Activated CD4-positive, alpha-beta memory T cell treated with anti-CD3 and anti-CD28 coated beads, Interleukin-2, amount 10 ng/mL, durations not matched to agents 7 days and 5 days (primary cell): ENCODE measurements at regions not wholly inside any gene's neighbourhood (a gene's known extent, or its start where the extent isn't known, plus 50 kb on each side); places are given as distances from the start of the nearest gene placed in this dataset.
"Not testable (repeated sequence)": the region's sequence is repeated elsewhere in the genome, so short reads cannot be mapped to it uniquely, and the experiment has no call there.

Source experiments
- CTCF ChIA-PET: fragments of 350-600 bp; sonication (Branson Sonifier 250); formaldehyde crosslinking; loops from one replicate; lab custom pipeline; 2021; ENCODE audit warnings: antibody characterized with exemption, inconsistent platforms; lab: Charles Lee
- POLR2A ChIA-PET: fragments of 350-600 bp; sonication (Branson Sonifier 250); formaldehyde crosslinking; loops from one replicate; lab custom pipeline; 2021; ENCODE audit warnings: antibody characterized with exemption; lab: Charles Lee
- DNase-seq: peaks from one replicate; pipeline ENCODE4 v3.0.0-alpha.2; 2020
- H3K27ac Mint-ChIP-seq: one replicate; pipeline ENCODE4 v1.8.0; 2021; ENCODE audit warnings: mild to moderate bottlenecking, mixed read lengths
- H3K27me3 Mint-ChIP-seq: one replicate; pipeline ENCODE4 v1.8.0; 2021; ENCODE audit warnings: mixed read lengths
- H3K36me3 Mint-ChIP-seq: one replicate; pipeline ENCODE4 v1.8.0; 2021; ENCODE audit warnings: low read depth, mixed read lengths
- H3K4me1 Mint-ChIP-seq: one replicate; pipeline ENCODE4 v1.8.0; 2021; ENCODE audit warnings: mixed read lengths
- H3K4me3 Mint-ChIP-seq: one replicate; pipeline ENCODE4 v1.8.0; 2021; ENCODE audit warnings: mild to moderate bottlenecking, mixed read lengths
- H3K9me3 Mint-ChIP-seq: one replicate; pipeline ENCODE4 v1.8.0; 2021; ENCODE audit warnings: mixed read lengths

DNA sequence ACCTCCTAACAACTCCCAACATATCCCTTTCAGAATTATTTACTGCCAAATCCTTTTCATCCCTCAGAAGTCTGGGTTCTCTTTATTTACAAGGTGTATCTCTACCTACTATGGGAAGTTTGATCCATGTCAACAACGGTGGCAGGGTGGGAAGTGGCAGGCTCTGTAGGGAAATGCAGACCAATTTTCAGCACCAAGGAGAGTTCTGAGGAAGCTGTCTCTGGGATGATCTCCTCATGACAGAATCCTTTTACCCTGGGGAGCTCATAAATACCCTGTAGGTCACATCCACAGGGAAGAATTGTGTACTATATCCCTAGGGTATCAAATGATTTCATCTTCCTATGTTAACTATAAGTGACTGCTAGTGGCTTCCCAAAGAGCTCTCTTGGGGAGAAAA lies 107.8 kb upstream of the NEK6 start:
- ChIA-PET POLR2A (no interaction called here), CTCF (no interaction called here)
- Mint-ChIP-seq H3K4me3 (no peak overlapping the region), H3K4me1 (peaks cover 9% of the 10 kb centered on the region), H3K27me3 (peaks cover 30% of the 10 kb centered on the region), H3K9me3 (peaks cover 6% of the 10 kb centered on the region), H3K27ac (no peak overlapping the region), H3K36me3 (no peaks in the 10 kb centered on the region)
- DNase-seq = no peak

DNA sequence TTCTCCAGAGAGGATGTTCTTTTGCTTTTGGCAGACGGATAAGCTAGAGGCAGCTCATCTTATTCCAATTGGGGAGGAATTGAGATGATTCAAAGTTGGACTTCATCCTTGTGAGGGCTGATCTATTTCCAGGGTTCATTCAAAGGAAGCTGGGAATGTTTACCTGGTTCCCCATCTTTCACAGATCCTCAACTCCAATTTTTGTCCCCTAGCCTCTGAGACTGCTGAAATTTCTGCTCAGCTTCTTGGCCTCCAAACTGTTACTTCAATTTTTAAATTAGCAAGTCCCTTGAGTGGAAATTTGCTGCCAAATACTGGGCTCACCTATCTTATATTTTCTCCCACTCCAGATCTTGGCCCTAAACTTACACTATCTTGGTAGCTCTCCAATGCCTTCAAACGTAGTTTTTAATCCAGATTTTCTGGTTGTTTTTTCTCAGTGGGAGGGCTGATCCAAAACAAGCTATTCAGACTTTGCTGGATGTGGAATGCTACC lies 93.9 kb upstream of the NEK6 start:
- Mint-ChIP-seq H3K4me1 (no peaks in the 10 kb centered on the region), H3K9me3 (peaks cover 9% of the 10 kb centered on the region), H3K27me3 (peaks cover 34% of the 10 kb centered on the region), H3K27ac (no peak overlapping the region), H3K36me3 (peaks cover 5% of the 10 kb centered on the region), H3K4me3 (no peak overlapping the region)
- POLR2A ChIA-PET = interaction anchor here (0.6 to 1.4 kb wide), 2 partner anchors 9 to 18 kb away, joined by 3 to 4 read pairs; no protein-coding TSS in a partner anchor
- CTCF ChIA-PET = interaction anchor here (1.3 to 1.5 kb wide), 2 partner anchors 8 to 37 kb away, joined by 3 to 4 read pairs; no protein-coding TSS in a partner anchor
- no peak for DNase-seq

DNA sequence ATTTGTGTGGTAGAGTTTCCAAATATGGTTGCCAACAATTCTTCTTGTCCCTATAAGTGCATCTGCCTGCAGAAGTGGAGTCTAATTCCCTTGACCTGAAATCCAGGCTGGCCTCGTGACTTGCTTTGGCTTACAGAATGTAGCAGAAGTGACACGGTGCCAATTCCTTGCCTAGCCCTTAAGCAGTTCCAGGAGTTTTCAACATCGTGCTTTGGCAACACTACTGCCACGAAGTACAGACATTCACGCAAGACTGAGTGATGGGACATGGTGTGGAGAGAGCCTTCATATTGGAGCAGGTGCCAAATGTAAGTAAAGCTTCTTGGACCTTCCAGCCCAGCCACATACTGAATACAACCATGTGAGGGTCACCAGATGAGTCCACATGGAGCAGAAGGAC lies 92.9 kb upstream of the NEK6 start:
- no peaks in the 10 kb centered on the region for H3K4me1 Mint-ChIP-seq
- ChIA-PET POLR2A (no interaction called here), CTCF (no interaction called here)
- H3K9me3 Mint-ChIP-seq = peaks cover 9% of the 10 kb centered on the region
- no peak overlapping the region for H3K4me3 Mint-ChIP-seq
- H3K27me3 Mint-ChIP-seq = peaks cover 38% of the 10 kb centered on the region
- H3K36me3 Mint-ChIP-seq = peaks cover 5% of the 10 kb centered on the region
- H3K27ac Mint-ChIP-seq = no peak overlapping the region
- DNase-seq = no peak

DNA sequence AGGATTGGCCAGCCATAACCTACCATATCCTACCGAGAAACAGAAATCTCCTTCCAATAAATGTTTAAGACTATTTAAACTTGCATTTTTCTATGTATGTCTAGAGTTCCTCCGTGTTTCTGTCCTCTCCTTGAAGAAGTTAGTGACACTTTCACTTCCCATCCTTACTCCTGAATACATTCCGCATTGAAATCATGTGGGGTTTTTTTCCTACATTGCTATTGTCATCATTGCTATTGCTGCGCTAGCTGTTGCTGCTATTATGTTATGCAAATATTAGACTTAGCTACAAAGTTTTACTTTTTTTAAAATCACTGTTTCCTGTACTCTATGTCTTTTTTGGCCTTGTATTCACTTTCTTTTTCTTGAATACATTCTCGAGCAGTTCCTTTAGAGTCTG lies 83.3 kb upstream of the NEK6 start:
- DNase-seq = no peak
- H3K9me3 Mint-ChIP-seq = peaks cover 8% of the 10 kb centered on the region

DNA sequence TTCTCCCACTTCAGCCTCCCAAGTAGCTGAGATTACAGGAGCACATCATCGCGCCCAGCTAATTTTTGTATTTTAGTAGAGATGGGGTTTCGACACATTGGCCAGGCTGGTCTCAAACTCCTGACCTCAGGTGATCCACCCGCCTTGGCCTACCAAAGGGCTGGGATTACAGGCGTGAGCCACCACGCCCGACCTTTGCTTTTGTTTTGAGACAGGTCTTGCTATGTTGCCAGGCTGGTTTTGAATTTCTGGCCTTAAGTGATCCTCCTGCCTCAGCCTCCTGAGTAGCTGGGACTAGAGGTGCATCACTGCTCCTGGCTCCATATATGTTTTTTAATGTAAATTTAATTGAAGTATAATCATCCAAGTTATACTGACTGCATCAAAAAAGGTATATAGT lies 80.2 kb upstream of the NEK6 start:
- H3K4me3 Mint-ChIP-seq, H3K9me3 Mint-ChIP-seq, H3K27me3 Mint-ChIP-seq, CTCF ChIA-PET, H3K36me3 Mint-ChIP-seq, H3K27ac Mint-ChIP-seq, DNase-seq, POLR2A ChIA-PET: not testable (repeated sequence)
- H3K4me1 Mint-ChIP-seq = peaks cover 16% of the 10 kb centered on the region

More for the DNA sequence above, 83.3 kb upstream of the NEK6 start:
- ChIA-PET CTCF (no interaction called here), POLR2A (no interaction called here)
- peaks cover 35% of the 10 kb centered on the region for H3K4me1 Mint-ChIP-seq
- peaks cover 6% of the 10 kb centered on the region for H3K36me3 Mint-ChIP-seq
- no peak overlapping the region for H3K4me3 Mint-ChIP-seq
- no peak overlapping the region for H3K27ac Mint-ChIP-seq
- peaks cover 4% of the 10 kb centered on the region for H3K27me3 Mint-ChIP-seq

DNA sequence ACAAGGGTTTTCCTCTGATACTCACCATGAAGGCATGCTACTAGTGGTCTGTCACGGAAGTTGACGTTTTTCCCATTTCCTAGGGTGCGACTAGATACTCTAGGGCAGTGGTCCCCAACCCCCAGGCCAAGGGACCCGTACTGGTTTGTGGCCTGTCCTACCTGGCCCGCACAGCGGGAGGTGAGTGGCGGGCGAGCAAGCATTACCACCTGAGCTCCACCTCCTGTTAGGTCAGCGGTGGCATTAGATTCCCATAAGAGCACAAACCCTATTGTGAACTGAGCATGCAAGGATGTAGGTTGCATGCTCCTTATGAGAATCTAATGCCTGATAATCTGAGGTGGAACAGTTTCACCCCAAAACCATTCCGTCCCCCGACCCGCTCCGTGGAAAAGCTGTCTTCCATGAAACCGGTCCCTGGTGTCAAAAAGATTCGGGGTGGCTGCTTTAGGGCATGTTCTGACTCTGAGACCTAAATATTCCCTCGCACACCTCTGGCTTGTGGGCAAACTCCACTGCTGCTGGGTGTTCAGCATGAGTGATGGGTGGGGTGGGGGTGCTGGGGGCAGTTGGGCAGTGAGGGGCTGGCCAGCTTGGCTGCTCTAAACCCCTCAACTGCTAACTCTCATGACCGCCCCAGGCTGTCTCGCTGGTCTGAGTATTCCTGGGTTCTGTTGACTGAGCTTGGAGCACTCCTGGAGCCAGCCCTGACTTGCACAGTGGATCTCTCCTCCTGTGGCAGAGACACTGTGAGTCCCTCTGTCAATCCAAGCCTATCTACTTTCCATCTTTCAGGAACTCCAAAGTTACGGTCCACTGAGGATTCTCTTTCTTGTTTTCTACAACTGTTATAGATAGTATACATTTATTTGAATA lies 78.3 kb upstream of the NEK6 start:
- no peak for DNase-seq
- Mint-ChIP-seq H3K36me3 (no peaks in the 10 kb centered on the region), H3K4me1 (peaks cover under 1% of the 10 kb centered on the region), H3K27me3 (peaks cover 9% of the 10 kb centered on the region), H3K4me3 (no peak overlapping the region), H3K27ac (no peak overlapping the region), H3K9me3 (peaks cover 3% of the 10 kb centered on the region)
- POLR2A ChIA-PET = interaction anchor here (0.9 kb wide), 1 partner anchor 9 kb away, joined by 3 read pairs; no protein-coding TSS in a partner anchor
- CTCF ChIA-PET = no interaction called here

DNA sequence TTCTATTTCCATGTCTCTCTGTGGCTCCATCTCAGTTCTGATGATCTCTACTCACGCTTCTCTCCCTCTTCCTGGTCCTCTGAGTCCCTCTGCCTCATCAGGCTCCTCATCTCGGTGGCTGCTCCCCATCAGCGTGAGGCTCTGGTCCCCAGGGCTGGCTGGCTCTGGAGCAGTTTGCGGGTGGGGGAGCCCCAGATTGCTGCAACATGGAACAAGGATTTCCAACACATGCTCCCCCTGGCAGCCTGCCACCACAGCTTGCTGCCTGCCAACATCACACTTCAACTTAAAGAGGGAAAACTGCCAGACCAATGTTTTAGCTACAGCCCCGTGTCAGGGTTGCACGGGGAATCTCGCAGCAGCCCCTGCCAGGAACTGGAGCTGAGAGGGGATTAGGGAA lies 77.2 kb upstream of the NEK6 start:
- no peaks in the 10 kb centered on the region for H3K4me1 Mint-ChIP-seq
- no peak overlapping the region for H3K4me3 Mint-ChIP-seq
- no peaks in the 10 kb centered on the region for H3K36me3 Mint-ChIP-seq
- peaks cover 3% of the 10 kb centered on the region for H3K9me3 Mint-ChIP-seq
- no peak for DNase-seq
- peaks cover 13% of the 10 kb centered on the region for H3K27me3 Mint-ChIP-seq
- ChIA-PET CTCF (no interaction called here), POLR2A (no interaction called here)
- H3K27ac Mint-ChIP-seq = no peak overlapping the region

DNA sequence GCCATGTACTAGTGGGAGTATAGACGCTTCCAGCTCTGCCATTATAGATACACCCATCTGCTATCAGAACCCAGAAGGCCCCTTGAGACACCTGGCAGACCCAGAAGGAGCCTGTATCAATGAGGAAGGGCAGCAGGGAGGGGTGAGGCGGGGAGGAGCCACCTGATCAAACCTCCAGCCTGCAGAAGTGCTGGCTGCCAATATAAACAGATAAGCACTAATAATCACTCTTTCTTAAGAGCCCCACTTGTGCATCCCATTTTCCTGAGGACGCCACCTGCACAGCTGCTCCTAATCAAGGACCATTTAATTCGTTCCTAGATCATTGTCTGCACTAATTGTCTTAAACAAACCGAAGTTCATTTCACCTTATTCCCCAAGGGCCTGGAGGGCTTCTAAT lies 75.0 kb upstream of the NEK6 start:
- DNase-seq = no peak
- Mint-ChIP-seq H3K9me3 (peaks cover 3% of the 10 kb centered on the region), H3K27me3 (peaks cover 15% of the 10 kb centered on the region), H3K27ac (no peak overlapping the region), H3K4me3 (no peak overlapping the region), H3K4me1 (no peaks in the 10 kb centered on the region), H3K36me3 (no peaks in the 10 kb centered on the region)
- POLR2A ChIA-PET = interaction anchor here (1.0 kb wide), 1 partner anchor 21 kb away, joined by 3 read pairs; no protein-coding TSS in a partner anchor
- CTCF ChIA-PET = no interaction called here

DNA sequence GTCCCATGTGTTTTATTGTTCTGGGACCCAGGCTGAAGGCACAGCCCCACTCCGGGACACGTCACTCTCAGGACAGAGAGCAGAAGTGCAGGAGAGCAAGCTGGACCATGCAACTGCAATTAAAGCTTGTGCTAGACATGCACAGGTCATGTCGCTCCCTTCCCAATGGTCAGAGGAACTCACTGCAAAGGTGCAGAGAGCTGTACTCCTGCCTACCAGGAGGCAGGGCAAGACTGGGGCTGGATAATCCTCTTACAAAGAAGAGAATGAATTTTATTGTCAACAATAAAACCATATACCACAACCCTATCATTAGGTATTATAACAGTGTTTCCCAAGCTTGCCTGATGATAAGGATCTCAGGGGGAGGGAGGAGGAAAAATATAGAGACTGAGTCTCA lies 74.0 kb upstream of the NEK6 start:
- H3K4me3 Mint-ChIP-seq = no peak overlapping the region
- ChIA-PET POLR2A (interaction anchor here (1.0 kb wide), 1 partner anchor 20 kb away, joined by 3 read pairs; no protein-coding TSS in a partner anchor), CTCF (interaction anchor here (0.7 to 2.8 kb wide), 2 partner anchors 15 to 57 kb away, joined by 3 to 9 read pairs; no protein-coding TSS in a partner anchor)
- peaks cover 3% of the 10 kb centered on the region for H3K9me3 Mint-ChIP-seq
- H3K27ac Mint-ChIP-seq = no peak overlapping the region
- H3K36me3 Mint-ChIP-seq = no peaks in the 10 kb centered on the region
- no peaks in the 10 kb centered on the region for H3K4me1 Mint-ChIP-seq
- H3K27me3 Mint-ChIP-seq = peaks cover 15% of the 10 kb centered on the region
- no peak for DNase-seq

DNA sequence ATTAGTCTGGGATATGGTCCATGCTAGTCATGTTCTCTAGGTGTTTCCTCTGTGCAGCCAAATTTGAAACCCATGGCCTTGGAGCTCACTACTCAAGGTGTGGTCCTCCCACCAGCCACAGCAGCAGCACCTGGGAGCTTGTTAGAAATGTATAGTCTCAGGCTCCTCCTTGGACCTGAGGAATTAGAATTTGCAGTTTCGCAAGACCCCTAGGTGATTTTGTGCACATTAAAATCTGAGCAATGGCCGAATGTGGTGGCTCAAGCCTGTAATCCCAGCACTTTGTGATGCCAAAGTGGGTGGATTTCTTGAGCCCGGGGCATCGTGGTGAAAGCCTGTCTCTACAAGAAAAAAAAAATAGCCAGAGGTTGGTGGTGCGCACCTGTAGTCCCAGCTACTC lies 72.3 kb upstream of the NEK6 start:
- no peak for DNase-seq
- ChIA-PET CTCF (interaction anchor here (1.2 to 2.8 kb wide), 3 partner anchors 17 to 59 kb away, joined by 3 to 9 read pairs (median 3); no protein-coding TSS in a partner anchor), POLR2A (interaction anchor here (1.2 kb wide), 1 partner anchor 75 kb away, joined by 3 read pairs; no protein-coding TSS in a partner anchor)
- no peak overlapping the region for H3K4me3 Mint-ChIP-seq
- peaks cover 3% of the 10 kb centered on the region for H3K9me3 Mint-ChIP-seq
- H3K27ac Mint-ChIP-seq = no peak overlapping the region
- H3K27me3 Mint-ChIP-seq = peaks cover 15% of the 10 kb centered on the region
- no peaks in the 10 kb centered on the region for H3K4me1 Mint-ChIP-seq
- no peaks in the 10 kb centered on the region for H3K36me3 Mint-ChIP-seq

DNA sequence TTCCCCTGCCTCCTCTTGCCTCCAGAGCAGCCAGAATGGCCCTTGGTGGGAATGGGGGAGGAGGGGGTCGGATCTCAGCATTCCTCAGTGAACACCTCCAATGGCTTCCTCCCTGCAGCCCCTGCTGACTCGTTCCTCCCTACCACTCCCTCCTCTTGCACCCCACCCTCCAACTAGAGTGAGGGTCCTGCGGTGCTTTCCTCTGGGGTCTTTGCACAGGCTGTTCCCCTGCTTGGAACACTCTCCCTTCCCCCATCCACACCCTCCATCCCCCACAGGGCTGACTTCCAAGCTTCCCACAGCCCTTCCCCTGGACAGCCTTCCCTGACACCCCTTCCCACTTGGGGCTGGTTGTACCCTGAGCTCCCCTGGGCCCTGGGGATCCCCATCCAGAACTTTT lies 70.4 kb upstream of the NEK6 start:
- H3K4me3 Mint-ChIP-seq = no peak overlapping the region
- no peak for DNase-seq
- H3K27me3 Mint-ChIP-seq = peaks cover 11% of the 10 kb centered on the region
- ChIA-PET POLR2A (interaction anchor here (0.6 kb wide), 1 partner anchor 54 kb away, joined by 3 read pairs; no protein-coding TSS in a partner anchor), CTCF (no interaction called here)
- no peak overlapping the region for H3K27ac Mint-ChIP-seq
- H3K4me1 Mint-ChIP-seq = no peaks in the 10 kb centered on the region
- H3K36me3 Mint-ChIP-seq = no peaks in the 10 kb centered on the region
- peaks cover 3% of the 10 kb centered on the region for H3K9me3 Mint-ChIP-seq

DNA sequence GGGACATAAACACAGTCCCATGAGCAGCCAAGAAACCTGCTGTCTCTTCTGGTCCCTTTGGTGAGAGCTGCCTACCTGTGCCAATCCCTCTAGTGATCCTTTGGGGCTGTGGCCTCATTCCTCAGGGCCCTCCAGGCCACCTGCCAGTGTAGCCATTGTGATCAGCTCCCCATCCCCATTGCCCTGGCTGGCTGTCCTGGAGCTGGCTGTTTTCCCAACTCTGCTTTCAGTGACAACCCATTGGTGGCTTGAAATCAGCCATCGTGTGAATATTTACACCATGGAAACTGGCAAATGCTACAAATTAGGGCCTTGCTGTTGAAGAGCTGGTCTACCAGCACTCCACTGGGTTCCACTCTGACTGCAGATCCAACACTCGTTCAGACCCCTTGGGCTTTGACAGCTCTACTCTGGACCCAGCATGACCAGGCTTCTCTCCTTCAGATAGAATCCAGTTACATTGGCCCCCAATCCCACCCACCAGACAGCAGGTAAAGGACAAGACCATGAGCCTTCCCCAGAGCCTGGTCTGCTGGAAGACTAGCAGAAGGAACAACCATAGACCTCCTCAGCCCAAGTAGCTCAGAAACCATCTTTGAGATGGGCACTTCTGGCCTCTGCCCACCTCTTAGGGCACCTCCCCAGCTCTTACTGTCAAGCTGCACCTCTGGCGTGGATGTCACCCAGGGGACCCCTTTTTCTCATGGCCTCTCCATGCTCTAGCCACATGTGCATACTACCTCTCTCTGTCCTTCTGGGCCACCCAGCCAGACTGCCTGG lies 69.2 kb upstream of the NEK6 start:
- Mint-ChIP-seq H3K4me1 (no peaks in the 10 kb centered on the region), H3K9me3 (peaks cover 3% of the 10 kb centered on the region), H3K36me3 (no peaks in the 10 kb centered on the region), H3K27ac (no peak overlapping the region), H3K27me3 (peaks cover 13% of the 10 kb centered on the region), H3K4me3 (no peak overlapping the region)
- CTCF ChIA-PET = no interaction called here
- no peak for DNase-seq
- POLR2A ChIA-PET = interaction anchor here (1.0 kb wide), 1 partner anchor 9 kb away, joined by 3 read pairs; no protein-coding TSS in a partner anchor

DNA sequence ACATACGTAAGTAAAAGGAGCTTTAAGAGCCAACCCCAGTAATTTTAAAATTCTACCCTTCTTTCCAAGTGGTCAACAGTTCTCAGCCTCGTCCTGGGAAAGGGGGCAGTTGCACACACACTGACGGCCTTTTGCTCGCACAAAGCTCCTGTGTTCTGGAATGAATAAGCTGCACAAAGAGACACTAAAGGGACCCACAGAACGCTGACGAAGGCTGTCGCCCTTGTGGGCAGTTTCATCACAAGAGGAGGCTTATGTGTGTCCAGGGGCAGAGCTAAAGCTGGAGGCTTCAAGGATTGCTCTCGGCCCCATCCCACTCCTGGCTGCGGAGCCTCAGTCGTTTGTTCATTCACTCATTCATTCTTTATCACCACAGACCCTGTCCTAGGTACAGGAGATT lies 67.0 kb upstream of the NEK6 start:
- Mint-ChIP-seq H3K9me3 (peaks cover 8% of the 10 kb centered on the region), H3K4me1 (no peaks in the 10 kb centered on the region), H3K27me3 (peaks cover 9% of the 10 kb centered on the region), H3K27ac (no peak overlapping the region), H3K36me3 (peaks cover 2% of the 10 kb centered on the region), H3K4me3 (no peak overlapping the region)
- no peak for DNase-seq
- CTCF ChIA-PET = no interaction called here
- POLR2A ChIA-PET = no interaction called here
